GM18870 (cell line): ENCODE measurements at regions not wholly inside any gene's neighbourhood (a gene's known extent, or its start where the extent isn't known, plus 50 kb on each side); places are given as distances from the start of the nearest gene placed in this dataset.
"Not testable (repeated sequence)": the region's sequence is repeated elsewhere in the genome, so short reads cannot be mapped to it uniquely, and the experiment has no call there.

Experiments used
- ATAC-seq: cut with Tn5 transposase; IDR thresholded peaks from one replicate; pipeline ENCODE4 v1.9.1; 2021; ENCODE audit warnings: moderate library complexity; ENCODE audit not compliant: unreplicated experiment

GRCh38 chr7:67358738-67359137 lies 362.1 kb downstream of the TYW1 start:
- not testable (repeated sequence) for ATAC-seq

GRCh38 chr7:67359900-67360299 lies 363.3 kb downstream of the TYW1 start:
- ATAC-seq = no peak

- no peak for ATAC-seq
Observed at GRCh38 chr7:67361150-67361549, 364.5 kb downstream of the TYW1 start.

GRCh38 chr7:67364441-67365017 lies 367.9 kb downstream of the TYW1 start:
- ATAC-seq = no peak

GRCh38 chr7:67371429-67372305 lies 375.0 kb downstream of the TYW1 start:
- ATAC-seq = peak; percentile 95

GRCh38 chr7:67373389-67373788 lies 376.8 kb downstream of the TYW1 start:
- not testable (repeated sequence) for ATAC-seq

- no peak for ATAC-seq
Observed at GRCh38 chr7:67375427-67375826, 378.8 kb downstream of the TYW1 start.

- peak; percentile 74 for ATAC-seq
Observed at GRCh38 chr7:67377939-67378862, 381.6 kb downstream of the TYW1 start.

GRCh38 chr7:67380326-67380725 lies 383.7 kb downstream of the TYW1 start:
- ATAC-seq = no peak

- ATAC-seq = no peak
Observed at GRCh38 chr7:67380858-67381257, 384.2 kb downstream of the TYW1 start.

- no peak for ATAC-seq
Observed at GRCh38 chr7:67387851-67388250, 391.2 kb downstream of the TYW1 start.

GRCh38 chr7:67391168-67391567 lies 394.5 kb downstream of the TYW1 start:
- ATAC-seq = no peak

GRCh38 chr7:67392596-67393438 lies 396.2 kb downstream of the TYW1 start:
- ATAC-seq = no peak

- no peak for ATAC-seq
Observed at GRCh38 chr7:67393903-67394302, 397.3 kb downstream of the TYW1 start.

GRCh38 chr7:67398916-67399315 lies 402.3 kb downstream of the TYW1 start:
- ATAC-seq = no peak

- ATAC-seq = no peak
Observed at GRCh38 chr7:67401492-67401891, 404.9 kb downstream of the TYW1 start.

- ATAC-seq = no peak
Observed at GRCh38 chr7:67402280-67402679, 405.6 kb downstream of the TYW1 start.

GRCh38 chr7:67406976-67407375 lies 410.3 kb downstream of the TYW1 start:
- ATAC-seq = no peak

GRCh38 chr7:67407392-67408071 lies 410.9 kb downstream of the TYW1 start:
- no peak for ATAC-seq

- no peak for ATAC-seq
Observed at GRCh38 chr7:67408109-67408508, 411.5 kb downstream of the TYW1 start.
